ENCODE measurements at regions not wholly inside any gene's neighbourhood (a gene's known extent, or its start where the extent isn't known, plus 50 kb on each side); places are given as distances from the start of the nearest gene placed in this dataset.
A peak's percentile ranks its signal among the peaks of the same experiment; 100 is the strongest.

GRCh38 chr5:77157732-77158532, 52.5 kb upstream of the PDE8B start:
- DNase-seq (ENCODE audit: low read depth in 3 of 3): no peak

GRCh38 chr5:77156379-77156778, 54.1 kb upstream of the PDE8B start:
- DNase-seq (ENCODE audit: low read depth in 3 of 3): no peak

GRCh38 chr5:77155179-77155785, 55.2 kb upstream of the PDE8B start:
- DNase-seq (ENCODE audit: low read depth in 3 of 3): peak in 1 of 3 experiments; percentile 15

GRCh38 chr5:77152441-77152840, 58.0 kb upstream of the PDE8B start:
- no peak for DNase-seq (ENCODE audit: low read depth in 3 of 3)

- DNase-seq (ENCODE audit: low read depth in 3 of 3): no peak
Observed at GRCh38 chr5:77151501-77151900, 59.0 kb upstream of the PDE8B start.

GRCh38 chr5:77146896-77147295, 59.8 kb upstream of the ZBED3 start:
- DNase-seq (ENCODE audit: low read depth in 3 of 3): no peak

- DNase-seq (ENCODE audit: low read depth in 3 of 3): no peak
Observed at GRCh38 chr5:77145666-77146065, 58.6 kb upstream of the ZBED3 start.

GRCh38 chr5:77144837-77145139, 57.7 kb upstream of the ZBED3 start:
- DNase-seq (ENCODE audit: low read depth in 3 of 3): no peak

- peak; percentile 9 to 27 (median 9) for DNase-seq (ENCODE audit: low read depth in 3 of 3)
Observed at GRCh38 chr5:77143998-77144836, 57.1 kb upstream of the ZBED3 start.

GRCh38 chr5:77140350-77140749, 53.3 kb upstream of the ZBED3 start:
- DNase-seq (ENCODE audit: low read depth in 3 of 3): no peak

- no peak for DNase-seq (ENCODE audit: low read depth in 3 of 3)
Observed at GRCh38 chr5:77139001-77139400, 51.9 kb upstream of the ZBED3 start.

All from stimulated activated CD4-positive, alpha-beta T cell treated with anti-CD3 and anti-CD28 coated beads, TNF-alpha, amount 100 ng/mL, for 4 hours (primary cell).